HG02973 (cell line): ENCODE measurements at regions not wholly inside any gene's neighbourhood (a gene's known extent, or its start where the extent isn't known, plus 50 kb on each side); places are given as distances from the start of the nearest gene placed in this dataset.

Experiments used
- ATAC-seq: cut with Tn5 transposase; IDR thresholded peaks from one replicate; pipeline ENCODE4 v1.9.1; 2021; ENCODE audit warnings: moderate library complexity; ENCODE audit not compliant: unreplicated experiment

- no peak for ATAC-seq
Measured at GRCh38 chr4:74878323-74878722, 54.6 kb upstream of the PARM1 start.

- ATAC-seq: no peak
Measured at GRCh38 chr4:74875451-74875850, 57.5 kb upstream of the PARM1 start.

GRCh38 chr4:74874753-74875367, 58.1 kb upstream of the PARM1 start:
- peak; percentile 40 for ATAC-seq

GRCh38 chr4:74873545-74874301, 59.2 kb upstream of the PARM1 start:
- ATAC-seq: peak; percentile 96

- ATAC-seq: no peak
Measured at GRCh38 chr4:74858921-74859562, 64.7 kb upstream of the BTC start.

- ATAC-seq: no peak
Measured at GRCh38 chr4:74855879-74856278, 61.6 kb upstream of the BTC start.

- ATAC-seq: no peak
Measured at GRCh38 chr4:74848774-74849173, 54.5 kb upstream of the BTC start.

- ATAC-seq: no peak
Measured at GRCh38 chr4:74845834-74846233, 51.5 kb upstream of the BTC start.
